Ishikawa (cell line): ENCODE measurements at regions not wholly inside any gene's neighbourhood (a gene's known extent, or its start where the extent isn't known, plus 50 kb on each side); places are given as distances from the start of the nearest gene placed in this dataset.

Experiments used
- CREB1 ChIP-seq: IDR thresholded peaks from 2 replicates; pipeline ENCODE4 v1.6.1; 2012; ENCODE audit warnings: low read depth
- EP300 ChIP-seq: IDR thresholded peaks from 2 replicates; pipeline ENCODE4 v1.6.1; 2012; ENCODE audit warnings: borderline replicate concordance
- RAD21 ChIP-seq: IDR thresholded peaks from 2 replicates; pipeline ENCODE4 v1.6.1; 2012; ENCODE audit warnings: low read depth
- TAF1 ChIP-seq: IDR thresholded peaks from 2 replicates; pipeline ENCODE4 v1.6.1; 2012; ENCODE audit warnings: low read depth, mild to moderate bottlenecking
- YY1 ChIP-seq: IDR thresholded peaks from 2 replicates; pipeline ENCODE4 v1.6.1; 2012; ENCODE audit warnings: low read depth
- ZBTB7A ChIP-seq: IDR thresholded peaks from 2 replicates; pipeline ENCODE4 v1.6.1; 2012; ENCODE audit warnings: low read depth
- TF ChIP-seq, protein P1 (sequence below): IDR thresholded peaks from 2 replicates; pipeline ENCODE4 v1.6.1; 2012
- TF ChIP-seq, protein P2 (sequence below): IDR thresholded peaks from 2 replicates; pipeline ENCODE4 v1.6.1; 2012; ENCODE audit warnings: low read depth, mild to moderate bottlenecking

DNA sequence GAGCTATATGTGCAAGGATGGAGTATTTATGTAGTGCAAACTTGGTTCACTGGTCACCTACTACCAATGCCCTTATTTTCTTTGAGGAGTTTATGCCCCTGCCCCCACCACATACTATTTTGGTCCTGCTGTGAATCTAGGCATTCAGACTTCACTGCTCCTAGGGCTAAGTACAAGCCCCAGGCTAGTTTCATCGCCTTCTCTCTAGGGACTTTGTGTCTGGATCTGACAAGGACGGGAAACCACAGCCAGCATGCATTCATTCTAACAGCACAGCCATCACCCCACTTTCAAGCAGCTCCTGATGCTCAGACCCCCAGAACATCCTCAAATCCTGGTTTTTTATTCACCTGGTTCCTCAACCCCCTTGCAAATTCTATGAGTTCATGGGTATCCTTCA, 56.8 kb downstream of the DRD1 start:
- TF ChIP-seq TAF1 (no peak), RAD21 (no peak), YY1 (no peak), CREB1 (no peak), EP300 (no peak), ZBTB7A (no peak)
- TF ChIP-seq, protein P1, sequence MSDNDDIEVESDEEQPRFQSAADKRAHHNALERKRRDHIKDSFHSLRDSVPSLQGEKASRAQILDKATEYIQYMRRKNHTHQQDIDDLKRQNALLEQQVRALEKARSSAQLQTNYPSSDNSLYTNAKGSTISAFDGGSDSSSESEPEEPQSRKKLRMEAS = no peak
- TF ChIP-seq, protein P2, sequence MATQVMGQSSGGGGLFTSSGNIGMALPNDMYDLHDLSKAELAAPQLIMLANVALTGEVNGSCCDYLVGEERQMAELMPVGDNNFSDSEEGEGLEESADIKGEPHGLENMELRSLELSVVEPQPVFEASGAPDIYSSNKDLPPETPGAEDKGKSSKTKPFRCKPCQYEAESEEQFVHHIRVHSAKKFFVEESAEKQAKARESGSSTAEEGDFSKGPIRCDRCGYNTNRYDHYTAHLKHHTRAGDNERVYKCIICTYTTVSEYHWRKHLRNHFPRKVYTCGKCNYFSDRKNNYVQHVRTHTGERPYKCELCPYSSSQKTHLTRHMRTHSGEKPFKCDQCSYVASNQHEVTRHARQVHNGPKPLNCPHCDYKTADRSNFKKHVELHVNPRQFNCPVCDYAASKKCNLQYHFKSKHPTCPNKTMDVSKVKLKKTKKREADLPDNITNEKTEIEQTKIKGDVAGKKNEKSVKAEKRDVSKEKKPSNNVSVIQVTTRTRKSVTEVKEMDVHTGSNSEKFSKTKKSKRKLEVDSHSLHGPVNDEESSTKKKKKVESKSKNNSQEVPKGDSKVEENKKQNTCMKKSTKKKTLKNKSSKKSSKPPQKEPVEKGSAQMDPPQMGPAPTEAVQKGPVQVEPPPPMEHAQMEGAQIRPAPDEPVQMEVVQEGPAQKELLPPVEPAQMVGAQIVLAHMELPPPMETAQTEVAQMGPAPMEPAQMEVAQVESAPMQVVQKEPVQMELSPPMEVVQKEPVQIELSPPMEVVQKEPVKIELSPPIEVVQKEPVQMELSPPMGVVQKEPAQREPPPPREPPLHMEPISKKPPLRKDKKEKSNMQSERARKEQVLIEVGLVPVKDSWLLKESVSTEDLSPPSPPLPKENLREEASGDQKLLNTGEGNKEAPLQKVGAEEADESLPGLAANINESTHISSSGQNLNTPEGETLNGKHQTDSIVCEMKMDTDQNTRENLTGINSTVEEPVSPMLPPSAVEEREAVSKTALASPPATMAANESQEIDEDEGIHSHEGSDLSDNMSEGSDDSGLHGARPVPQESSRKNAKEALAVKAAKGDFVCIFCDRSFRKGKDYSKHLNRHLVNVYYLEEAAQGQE = no peak
